ENCODE measurements at regions not wholly inside any gene's neighbourhood (a gene's known extent, or its start where the extent isn't known, plus 50 kb on each side); places are given as distances from the start of the nearest gene placed in this dataset.
A peak's percentile ranks its signal among the peaks of the same experiment; 100 is the strongest.
"Not testable (repeated sequence)": the region's sequence is repeated elsewhere in the genome, so short reads cannot be mapped to it uniquely, and the experiment has no call there.

DNA sequence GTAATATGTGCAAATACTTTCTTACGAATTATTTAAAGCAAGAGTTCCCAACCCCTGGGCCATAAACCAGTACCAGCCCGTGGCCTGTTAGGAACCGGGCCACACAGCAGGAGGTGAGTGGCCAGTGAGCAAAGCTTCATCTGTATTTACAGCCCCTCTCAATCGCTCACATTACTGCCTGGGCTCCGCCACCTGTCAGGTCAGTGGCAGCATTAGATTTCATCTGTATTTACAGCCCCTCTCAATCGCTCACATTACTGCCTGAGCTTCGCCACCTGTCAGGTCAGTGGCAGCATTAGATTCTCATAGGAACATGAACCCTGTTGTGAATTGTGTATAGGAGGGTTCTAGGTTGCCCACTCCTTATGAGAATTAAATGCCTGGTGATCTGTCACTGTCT, 142.0 kb downstream of the RNASET2 start:
- DNase-seq (ENCODE audit: extremely low read depth in 1 of 11, low read depth in 9 of 11, low spot score in 4 of 11): peak in 2 of 11 donors; percentile 1 to 4

DNA sequence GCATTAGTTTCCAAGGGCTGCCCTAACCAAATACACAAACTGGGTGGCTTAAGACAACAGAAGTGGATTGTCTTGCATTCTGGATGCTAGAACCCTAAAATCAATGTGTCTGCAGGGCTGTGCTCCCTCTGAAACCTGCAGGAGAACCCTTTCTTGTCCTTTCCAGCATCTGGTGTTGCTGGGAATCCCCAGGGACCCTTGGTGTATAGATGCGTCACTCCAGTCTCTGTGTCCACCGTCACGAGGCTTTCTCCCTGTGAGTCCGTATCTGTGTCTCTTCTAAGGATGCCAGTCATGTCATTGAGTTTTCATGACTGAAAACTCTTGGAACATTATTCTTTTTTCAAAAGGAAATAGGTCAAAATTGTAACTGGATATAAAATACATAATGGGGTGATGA, 142.9 kb downstream of the RNASET2 start:
- DNase-seq (ENCODE audit: extremely low read depth in 1 of 11, low read depth in 9 of 11, low spot score in 4 of 11): no peak

DNA sequence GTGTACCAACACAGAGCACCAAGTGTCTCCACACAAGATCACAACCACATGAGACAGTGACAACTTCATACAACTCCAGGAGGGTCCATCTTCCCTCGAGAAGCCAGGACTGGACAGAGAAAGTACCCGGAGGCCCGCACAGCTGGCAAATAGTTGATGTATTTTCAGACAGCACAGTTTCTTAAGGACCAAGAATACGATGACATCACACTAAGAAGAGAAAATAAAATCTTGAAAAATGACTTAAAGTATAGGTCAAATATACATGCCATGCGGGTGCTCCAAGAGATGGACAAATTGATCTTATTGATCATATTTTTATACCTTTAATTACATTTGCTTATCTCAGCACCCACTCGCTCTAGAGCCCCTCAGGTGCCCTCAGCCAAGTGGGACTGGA, 145.5 kb downstream of the RNASET2 start:
- no peak for DNase-seq (ENCODE audit: extremely low read depth in 1 of 11, low read depth in 9 of 11, low spot score in 4 of 11)

DNA sequence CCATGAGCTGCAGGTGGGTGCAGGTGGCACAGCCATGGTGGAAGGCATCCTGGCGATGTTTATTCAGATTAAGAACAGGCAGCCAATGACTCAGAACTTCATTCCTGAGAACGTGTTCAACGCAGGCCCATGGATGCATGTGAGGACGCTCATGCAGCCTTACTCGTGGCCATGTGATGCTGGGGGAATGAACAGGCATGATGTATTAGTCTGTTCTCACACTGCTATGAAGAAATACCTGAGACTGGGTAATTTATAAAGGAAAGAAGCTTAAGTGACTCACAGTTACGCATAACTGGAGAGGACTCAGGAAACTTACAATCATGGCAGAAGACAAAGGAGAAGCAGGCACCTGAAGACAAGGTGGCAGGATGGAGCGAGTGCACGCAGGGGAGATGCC, 146.6 kb downstream of the RNASET2 start:
- no peak for DNase-seq (ENCODE audit: extremely low read depth in 1 of 11, low read depth in 9 of 11, low spot score in 4 of 11)

DNA sequence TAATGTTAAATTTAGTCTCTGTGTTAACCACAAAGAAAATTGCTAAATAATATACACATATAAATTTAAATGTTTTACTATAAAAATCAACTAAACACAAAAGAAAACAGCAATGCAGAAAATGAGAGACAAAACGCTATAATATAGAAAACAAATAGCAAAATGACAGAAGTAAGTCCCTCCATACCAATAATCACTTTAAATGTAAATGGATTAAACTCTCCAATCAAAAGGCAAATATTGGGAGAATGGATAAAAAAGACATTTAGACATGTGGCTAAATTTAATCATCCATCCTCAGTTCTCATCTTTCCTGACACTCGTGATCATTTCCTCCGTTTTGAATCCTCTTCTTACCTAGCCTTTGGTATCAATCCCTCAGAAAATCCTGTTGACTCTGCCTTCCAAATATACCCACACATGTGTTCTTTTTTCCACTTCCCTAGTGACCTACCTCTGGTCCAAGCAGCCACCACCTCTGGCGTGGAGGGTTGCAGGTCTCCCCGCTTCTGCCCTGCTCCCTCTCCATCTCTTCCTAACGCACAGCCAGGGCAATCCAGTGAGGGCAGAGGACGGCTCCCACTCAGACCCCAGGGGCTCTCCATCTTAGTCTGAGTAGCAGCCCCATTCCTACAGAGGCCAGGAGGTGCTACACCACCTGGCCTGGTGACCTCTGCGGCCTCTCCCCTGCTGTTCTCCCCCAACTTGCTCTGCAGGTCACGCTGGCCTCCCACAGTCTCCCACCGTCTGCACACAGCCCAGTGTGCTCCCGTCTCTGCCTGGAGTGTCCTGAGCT, 149.2 kb downstream of the RNASET2 start:
- DNase-seq (ENCODE audit: extremely low read depth in 1 of 11, low read depth in 9 of 11, low spot score in 4 of 11): no peak

DNA sequence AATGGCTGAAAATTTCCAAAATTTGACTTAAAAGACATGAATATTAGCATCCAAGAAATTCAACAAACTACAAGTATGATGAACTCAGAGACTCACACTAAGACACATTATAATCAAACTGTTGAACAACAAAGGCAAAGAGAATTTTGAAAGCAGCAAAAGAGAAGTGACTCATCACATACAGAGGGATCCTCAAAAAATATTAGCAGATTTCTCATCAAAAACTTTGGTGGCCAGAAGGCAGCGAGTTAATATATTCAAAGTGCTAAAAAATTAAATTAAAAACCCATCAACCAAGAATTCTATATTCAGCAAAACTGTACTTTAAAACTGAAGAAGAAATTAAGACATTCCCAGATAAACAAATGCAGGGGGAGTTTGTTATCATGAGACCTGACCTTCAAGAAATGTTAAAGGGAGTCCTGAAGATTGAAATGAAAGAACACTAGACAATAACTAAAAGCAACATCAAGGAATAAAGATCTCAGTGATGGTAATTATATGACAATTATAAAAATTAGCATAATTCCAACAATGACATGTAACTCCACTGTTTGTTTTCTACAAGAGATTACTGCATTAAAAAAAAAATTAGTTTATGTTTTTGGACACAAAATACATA, 150.0 kb downstream of the RNASET2 start:
- DNase-seq (ENCODE audit: extremely low read depth in 1 of 11, low read depth in 9 of 11, low spot score in 4 of 11): no peak

DNA sequence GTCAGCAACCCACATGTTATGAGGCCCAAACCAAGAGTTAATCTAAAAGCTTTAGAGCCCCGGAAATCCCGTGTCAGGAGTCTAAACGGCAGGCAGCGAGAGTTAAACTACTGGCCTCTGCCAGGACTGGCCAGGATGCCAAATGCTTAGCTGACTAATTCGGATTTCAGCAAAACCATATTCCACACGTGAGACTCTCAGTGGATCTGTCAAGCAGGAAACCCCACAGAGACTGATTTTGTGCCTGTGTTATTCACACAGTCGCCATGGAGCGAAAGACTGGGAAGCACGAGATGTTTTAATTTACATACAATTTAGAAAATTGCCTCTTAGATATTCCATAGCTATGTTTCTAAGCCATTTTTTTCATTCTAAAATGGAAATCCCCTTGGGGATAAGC, 152.9 kb downstream of the RNASET2 start:
- no peak for DNase-seq (ENCODE audit: extremely low read depth in 1 of 11, low read depth in 9 of 11, low spot score in 4 of 11)

DNA sequence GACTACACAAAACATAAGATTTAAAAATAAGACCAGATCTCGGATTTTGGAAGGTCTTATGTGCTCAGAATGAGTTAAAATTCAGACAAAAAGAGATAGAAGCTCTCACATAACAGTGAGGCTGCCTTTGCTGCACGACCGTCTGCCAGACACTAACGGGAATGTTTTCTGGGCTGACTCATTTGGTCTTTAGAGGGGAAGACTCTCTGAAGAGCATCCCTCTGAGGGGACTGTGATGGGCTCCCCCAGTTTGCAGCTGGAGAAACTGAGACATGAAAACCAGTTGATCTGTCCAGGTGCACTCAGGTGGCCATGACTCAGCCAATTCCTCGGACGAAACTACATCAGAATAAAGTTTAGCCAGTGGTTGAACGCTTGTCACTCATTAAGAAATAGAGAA, 153.9 kb downstream of the RNASET2 start:
- DNase-seq (ENCODE audit: extremely low read depth in 1 of 11, low read depth in 9 of 11, low spot score in 4 of 11): no peak

DNA sequence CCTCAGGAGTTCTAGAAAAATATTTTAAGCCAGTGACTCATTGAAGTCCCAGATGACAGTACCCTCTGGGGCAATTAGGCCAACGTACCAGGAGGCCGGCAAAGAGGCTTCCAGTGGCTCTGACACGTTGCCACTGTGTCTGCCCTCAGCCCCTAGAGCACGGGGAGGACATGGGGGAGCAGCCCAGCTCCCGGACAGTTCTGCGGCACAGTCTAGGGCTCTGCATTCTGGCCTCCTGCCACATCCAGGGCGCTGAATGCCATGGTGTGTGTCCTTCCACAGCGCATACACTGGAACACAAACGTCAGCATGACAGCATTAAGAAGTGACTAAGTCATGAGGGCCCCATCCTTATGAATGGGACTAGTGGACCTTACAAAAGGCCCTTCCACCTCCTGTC, 156.2 kb downstream of the RNASET2 start:
- no peak for DNase-seq (ENCODE audit: extremely low read depth in 1 of 11, low read depth in 9 of 11, low spot score in 4 of 11)

DNA sequence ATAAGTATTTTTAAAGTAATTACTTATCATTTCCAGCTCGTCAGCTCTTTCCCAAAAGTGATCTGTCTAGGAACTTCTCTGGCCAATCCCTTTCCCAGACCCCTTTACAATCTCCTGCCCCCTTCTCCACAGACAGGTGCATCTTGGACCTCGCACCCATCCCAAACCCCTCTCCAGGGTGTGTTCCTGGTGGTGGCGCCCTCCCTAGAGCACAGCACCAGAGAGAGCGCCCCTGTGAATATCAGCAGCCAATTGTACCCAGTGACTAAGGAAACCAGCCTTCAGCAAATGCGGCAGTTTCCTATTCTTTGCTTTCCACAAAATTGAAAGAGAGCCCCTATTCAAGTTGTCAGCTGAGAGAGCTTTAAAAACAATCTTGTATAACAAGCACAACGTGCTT, 157.7 kb downstream of the RNASET2 start:
- DNase-seq (ENCODE audit: extremely low read depth in 1 of 11, low read depth in 9 of 11, low spot score in 4 of 11): no peak

DNA sequence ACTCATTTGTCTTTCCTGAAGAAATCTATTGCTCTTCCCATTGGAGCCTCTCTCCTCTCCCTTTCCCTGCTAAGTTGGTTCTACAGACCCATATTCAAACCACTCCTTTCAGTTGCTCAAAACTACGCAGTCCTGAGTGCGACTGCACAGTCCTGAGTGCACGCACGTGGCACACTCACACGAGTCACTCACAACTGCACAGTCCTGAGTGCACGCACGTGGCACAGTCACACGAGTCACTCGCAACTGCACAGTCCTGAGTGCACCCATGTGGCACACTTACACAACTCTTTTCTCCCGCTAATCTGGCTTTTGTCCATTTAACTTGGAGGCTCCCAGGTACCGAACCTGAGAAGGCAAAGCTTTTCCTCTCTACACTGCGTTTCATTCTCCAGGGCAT, 159.7 kb downstream of the RNASET2 start:
- no peak for DNase-seq (ENCODE audit: extremely low read depth in 1 of 11, low read depth in 9 of 11, low spot score in 4 of 11)

DNA sequence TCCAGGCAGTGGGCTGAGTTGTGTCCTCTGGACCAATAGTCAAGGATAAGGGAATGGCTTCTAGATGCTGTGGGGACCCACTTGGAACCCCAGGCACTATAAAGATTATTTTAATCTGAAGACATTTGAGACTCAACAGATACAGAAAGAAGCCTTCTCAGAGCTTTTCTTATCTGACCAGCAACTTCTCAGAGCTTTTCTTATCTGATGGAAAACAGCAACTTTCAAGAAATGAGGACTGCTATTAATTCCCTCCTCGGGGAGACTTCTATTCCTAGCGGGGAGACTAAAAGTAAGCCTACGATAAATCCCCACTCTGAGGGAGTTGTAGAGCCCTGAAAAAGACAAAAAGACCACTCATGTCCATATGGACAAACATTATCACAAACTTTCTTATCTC, 160.5 kb downstream of the RNASET2 start:
- DNase-seq (ENCODE audit: extremely low read depth in 1 of 11, low read depth in 9 of 11, low spot score in 4 of 11): no peak

DNA sequence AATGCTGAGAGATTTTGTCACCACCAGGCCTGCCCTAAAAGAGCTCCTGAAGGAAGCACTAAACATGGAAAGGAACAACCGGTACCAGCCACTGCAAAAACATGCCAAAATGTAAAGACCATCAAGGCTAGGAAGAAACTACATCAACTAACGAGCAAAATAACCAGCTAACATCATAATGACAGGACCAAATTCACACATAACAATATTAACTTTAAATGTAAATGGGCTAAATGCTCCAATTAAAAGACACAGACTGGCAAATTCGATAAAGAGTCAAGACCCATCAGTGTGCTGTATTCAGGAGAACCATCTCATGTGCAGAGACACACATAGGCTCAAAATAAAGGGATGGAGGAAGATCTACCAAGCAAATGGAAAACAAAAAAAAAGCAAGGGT, 163.8 kb upstream of the RPS6KA2 start:
- DNase-seq (ENCODE audit: extremely low read depth in 1 of 11, low read depth in 9 of 11, low spot score in 4 of 11): not testable (repeated sequence)

DNA sequence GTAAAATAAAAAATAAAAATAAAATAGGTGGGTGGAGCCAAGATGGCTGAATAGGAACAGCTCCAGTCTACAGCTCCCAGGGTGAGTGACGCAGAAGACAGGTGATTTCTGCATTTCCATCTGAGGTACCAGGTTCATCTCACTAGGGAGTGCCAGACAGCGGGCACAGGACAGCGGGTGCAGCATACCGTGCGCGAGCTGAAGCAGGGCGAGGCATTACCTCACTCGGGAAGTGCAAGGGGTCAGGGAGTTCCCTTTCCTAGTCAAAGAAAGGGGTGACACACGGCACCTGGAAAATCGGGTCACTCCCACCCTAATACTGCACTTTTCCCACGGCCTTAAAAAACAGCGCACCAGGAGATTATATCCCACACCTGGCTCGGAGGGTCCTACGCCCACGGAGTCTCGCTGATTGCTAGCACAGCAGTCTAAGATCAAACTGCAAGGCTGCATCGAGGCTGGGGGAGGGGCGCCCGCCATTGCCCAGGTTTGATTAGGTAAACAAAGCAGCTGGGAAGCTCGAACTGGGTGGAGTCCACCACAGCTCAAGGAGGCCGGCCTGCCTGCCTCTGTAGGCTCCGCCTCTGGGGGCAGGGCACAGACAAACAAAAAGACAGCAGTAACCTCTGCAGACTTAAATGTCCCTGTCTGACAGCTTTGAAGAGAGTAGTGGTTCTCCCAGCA, 161.9 kb upstream of the RPS6KA2 start:
- DNase-seq (ENCODE audit: extremely low read depth in 1 of 11, low read depth in 9 of 11, low spot score in 4 of 11): not testable (repeated sequence)

DNA sequence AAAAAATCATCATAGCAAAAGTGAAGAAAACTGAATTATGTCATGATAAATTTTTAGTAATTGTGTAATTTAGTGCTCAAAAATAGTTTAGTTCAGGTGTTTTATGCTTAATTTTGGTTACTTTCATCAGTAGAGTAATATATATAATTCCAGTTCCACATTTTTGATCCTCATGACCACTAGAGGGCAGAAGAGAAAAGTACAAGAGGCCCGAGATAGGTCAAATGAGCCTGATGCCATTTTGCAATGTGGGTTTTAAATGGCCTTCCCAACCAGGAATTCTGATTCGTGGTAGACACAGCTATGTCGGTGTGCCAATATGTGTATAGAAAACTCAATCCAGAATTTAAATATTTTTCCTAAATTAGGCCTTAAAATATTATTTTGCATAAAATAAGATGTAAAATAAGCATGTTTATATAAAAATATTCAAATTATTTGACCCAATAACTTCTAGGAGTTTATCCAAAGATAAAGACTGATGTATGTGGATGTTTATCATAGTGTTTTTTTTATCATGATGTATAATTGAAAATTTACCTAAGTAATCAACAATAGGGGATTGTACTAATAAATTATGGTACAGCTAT, 159.7 kb upstream of the RPS6KA2 start:
- peak; percentile 28 to 74 (median 46) for DNase-seq (ENCODE audit: extremely low read depth in 1 of 11, low read depth in 9 of 11, low spot score in 4 of 11)

DNA sequence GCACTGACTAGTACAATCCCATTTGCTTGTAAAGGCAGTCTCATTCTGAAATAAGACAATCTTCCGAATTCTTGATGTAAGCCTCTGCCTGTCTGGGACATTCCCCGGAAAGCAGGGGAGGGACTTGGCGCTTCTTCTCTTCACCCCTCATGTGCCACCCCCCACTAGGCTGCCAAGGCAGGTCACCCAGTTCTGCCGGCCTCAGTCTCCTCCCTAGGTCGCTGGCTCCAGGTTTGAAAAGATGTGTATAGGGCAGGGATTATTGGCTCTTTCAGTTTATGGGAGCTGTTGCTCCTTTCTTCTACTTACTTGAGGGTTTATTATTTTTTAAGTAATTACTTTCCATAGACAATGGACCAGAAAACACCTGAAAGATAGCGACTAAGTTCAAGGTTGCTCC, 158.1 kb upstream of the RPS6KA2 start:
- no peak for DNase-seq (ENCODE audit: extremely low read depth in 1 of 11, low read depth in 9 of 11, low spot score in 4 of 11)

DNA sequence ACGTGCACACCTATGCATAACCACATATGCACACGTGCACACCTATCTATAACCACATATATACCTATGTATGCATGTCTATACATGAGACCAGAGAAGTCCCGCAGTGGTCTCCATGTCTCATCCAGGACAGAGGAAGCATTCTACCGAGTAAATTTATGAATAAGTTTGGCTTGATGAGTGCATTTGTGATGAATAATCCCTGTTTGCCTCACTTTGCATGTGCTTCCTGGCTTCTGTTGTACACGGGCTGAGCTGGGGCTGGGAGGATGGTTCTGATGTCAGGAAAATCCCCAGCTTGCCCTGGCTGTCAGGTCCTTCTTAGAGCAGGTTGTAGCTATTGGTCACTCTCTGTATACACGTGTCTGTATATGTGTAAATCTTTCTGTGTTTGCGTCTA, 157.6 kb upstream of the RPS6KA2 start:
- DNase-seq (ENCODE audit: extremely low read depth in 1 of 11, low read depth in 9 of 11, low spot score in 4 of 11): no peak

DNA sequence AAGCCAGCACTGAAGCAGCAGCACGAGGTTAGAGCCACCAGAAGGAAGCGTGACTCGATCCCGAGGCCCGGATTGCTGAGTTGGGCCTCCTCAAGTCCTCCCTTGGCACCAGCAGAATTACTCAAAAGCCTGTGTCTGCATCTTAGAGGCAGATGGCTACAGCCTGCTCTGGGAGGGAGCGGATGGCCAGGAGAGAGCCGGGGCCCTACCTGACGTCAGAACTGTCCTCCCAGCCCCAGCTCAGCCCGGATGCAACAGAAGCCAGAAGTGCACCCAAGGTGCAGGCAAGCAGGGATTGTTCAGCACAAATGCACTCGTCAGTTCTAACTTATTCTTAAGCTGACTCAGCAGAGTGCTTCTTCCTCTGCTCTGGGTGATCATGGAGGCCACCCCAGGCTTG, 155.5 kb upstream of the RPS6KA2 start:
- DNase-seq (ENCODE audit: extremely low read depth in 1 of 11, low read depth in 9 of 11, low spot score in 4 of 11): no peak

DNA sequence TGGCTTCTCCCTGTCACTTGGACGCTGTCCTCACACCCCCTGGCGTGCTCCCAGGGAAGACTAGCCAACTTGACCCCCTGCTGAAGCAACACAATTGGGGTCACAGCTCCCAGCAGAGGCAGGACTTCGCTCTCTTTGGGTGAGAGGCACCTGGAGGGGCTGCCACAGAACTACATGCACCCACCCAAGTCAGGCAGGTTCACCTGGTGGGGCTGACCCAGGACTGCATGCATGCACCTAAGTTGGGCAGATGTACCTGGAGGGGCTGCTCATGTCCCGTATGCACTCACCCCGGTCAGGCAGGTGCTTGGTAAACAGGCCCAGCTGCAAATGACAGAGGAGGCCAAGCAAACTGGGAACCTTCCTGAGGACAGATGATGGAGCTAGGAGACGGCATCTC, 154.3 kb upstream of the RPS6KA2 start:
- DNase-seq (ENCODE audit: extremely low read depth in 1 of 11, low read depth in 9 of 11, low spot score in 4 of 11): no peak

Data from renal cortex interstitium (tissue), 11 donors.